ENCODE measurements at regions not wholly inside any gene's neighbourhood (a gene's known extent, or its start where the extent isn't known, plus 50 kb on each side); places are given as distances from the start of the nearest gene placed in this dataset.

GRCh38 chr9:82184524-82184923 is 196.0 kb downstream of the SPATA31D1 start:
- TF ChIP-seq POLR2AphosphoS5 (IDR thresholded peaks at IDR 0.05; ENCODE audit: low read depth, low read length) = no peak
- no peak for TF ChIP-seq POLR2A (IDR thresholded peaks at IDR 0.05; ENCODE audit: low read depth, low read length)
- TF ChIP-seq SPI1 (IDR thresholded peaks at IDR 0.05; ENCODE audit: low read depth, low read length) = no peak
- no peak for TF ChIP-seq PAX5 (IDR thresholded peaks at IDR 0.05; ENCODE audit: insufficient read depth, low read length, severe bottlenecking)
- TF ChIP-seq TAF1 (IDR thresholded peaks at IDR 0.05; ENCODE audit: low read depth, low read length) = no peak
- no peak for TF ChIP-seq POU2F2 (IDR thresholded peaks at IDR 0.05; ENCODE audit: low read depth, low read length)

All from GM12891 (cell line).